ENCODE measurements at regions not wholly inside any gene's neighbourhood (a gene's known extent, or its start where the extent isn't known, plus 50 kb on each side); places are given as distances from the start of the nearest gene placed in this dataset.

DNA sequence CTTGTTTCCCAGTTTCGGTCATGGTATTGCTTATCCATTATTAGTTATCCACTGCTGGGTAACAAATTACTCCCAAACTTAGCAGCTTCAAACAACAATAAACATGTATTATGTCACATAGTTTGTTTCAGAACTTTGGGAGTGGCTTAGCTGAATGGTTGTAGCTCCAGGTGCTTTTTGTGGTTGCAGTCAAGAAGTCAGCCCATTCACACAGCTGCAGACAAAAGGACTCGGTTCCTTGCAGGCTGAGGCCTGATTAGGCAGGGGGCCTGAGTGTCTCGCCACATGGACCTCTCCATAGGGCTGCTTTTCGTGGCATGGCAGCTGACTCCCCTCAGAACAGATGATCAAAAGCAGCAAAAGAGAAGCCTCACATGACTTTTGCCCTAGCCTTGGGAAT lies 58.2 kb upstream of the ITGA4 start:
- Histone ChIP-seq H3K4me1 (no peaks in the 10 kb centered on the region), H3K36me3 (no peaks in the 10 kb centered on the region), H3K4me3 (no peak overlapping the region), H3K27ac (no peak overlapping the region), H3K27me3 (no peaks in the 10 kb centered on the region), H3K9me3 (no peaks in the 10 kb centered on the region)
- TF ChIP-seq, protein P1, sequence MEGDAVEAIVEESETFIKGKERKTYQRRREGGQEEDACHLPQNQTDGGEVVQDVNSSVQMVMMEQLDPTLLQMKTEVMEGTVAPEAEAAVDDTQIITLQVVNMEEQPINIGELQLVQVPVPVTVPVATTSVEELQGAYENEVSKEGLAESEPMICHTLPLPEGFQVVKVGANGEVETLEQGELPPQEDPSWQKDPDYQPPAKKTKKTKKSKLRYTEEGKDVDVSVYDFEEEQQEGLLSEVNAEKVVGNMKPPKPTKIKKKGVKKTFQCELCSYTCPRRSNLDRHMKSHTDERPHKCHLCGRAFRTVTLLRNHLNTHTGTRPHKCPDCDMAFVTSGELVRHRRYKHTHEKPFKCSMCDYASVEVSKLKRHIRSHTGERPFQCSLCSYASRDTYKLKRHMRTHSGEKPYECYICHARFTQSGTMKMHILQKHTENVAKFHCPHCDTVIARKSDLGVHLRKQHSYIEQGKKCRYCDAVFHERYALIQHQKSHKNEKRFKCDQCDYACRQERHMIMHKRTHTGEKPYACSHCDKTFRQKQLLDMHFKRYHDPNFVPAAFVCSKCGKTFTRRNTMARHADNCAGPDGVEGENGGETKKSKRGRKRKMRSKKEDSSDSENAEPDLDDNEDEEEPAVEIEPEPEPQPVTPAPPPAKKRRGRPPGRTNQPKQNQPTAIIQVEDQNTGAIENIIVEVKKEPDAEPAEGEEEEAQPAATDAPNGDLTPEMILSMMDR (IDR thresholded peaks at IDR 0.05): no peak
- intact Hi-C loops (cut with DNase I): no loop called here
- no peak for DNase-seq (ENCODE audit: low spot score in 2 of 2)

DNA sequence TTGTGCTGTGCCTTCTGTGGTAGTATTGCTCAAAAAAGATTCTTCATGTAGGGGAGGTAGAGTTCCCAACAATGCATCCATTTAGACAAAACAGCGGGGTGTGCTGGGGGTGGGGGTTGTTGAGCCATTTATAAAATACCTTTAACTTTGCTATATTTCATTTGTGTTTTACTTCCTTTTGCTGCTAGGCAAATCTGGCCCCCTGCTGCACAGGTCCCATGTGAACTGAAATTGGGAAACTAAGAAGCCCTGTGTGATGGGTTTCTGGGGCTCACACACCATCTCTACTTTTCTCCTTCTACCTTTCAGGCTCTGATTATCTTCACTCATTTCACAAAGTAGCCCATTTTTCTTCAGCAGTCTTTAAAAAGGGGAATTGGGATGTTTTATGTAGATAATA lies 52.7 kb upstream of the ITGA4 start:
- TF ChIP-seq, protein P1 (IDR thresholded peaks at IDR 0.05): no peak
- Histone ChIP-seq H3K9me3 (no peaks in the 10 kb centered on the region), H3K36me3 (no peaks in the 10 kb centered on the region), H3K27ac (no peak overlapping the region), H3K4me3 (no peak overlapping the region), H3K27me3 (no peaks in the 10 kb centered on the region), H3K4me1 (no peaks in the 10 kb centered on the region)
- intact Hi-C loops (cut with DNase I): no loop called here
- DNase-seq (ENCODE audit: low spot score in 2 of 2): no peak

GRCh38 chr2:181407171-181407570 lies 50.0 kb upstream of the ITGA4 start:
- Histone ChIP-seq H3K27ac (no peak overlapping the region), H3K4me1 (no peaks in the 10 kb centered on the region), H3K4me3 (no peak overlapping the region), H3K36me3 (no peaks in the 10 kb centered on the region), H3K27me3 (no peaks in the 10 kb centered on the region), H3K9me3 (no peaks in the 10 kb centered on the region)
- TF ChIP-seq, protein P1 (IDR thresholded peaks at IDR 0.05): no peak
- intact Hi-C loops (cut with DNase I): no loop called here
- no peak for DNase-seq (ENCODE audit: low spot score in 2 of 2)

All from ascending aorta (tissue), 2 donors.